ENCODE measurements at regions not wholly inside any gene's neighbourhood (a gene's known extent, or its start where the extent isn't known, plus 50 kb on each side); places are given as distances from the start of the nearest gene placed in this dataset.

- no peak for TF ChIP-seq REST (IDR thresholded peaks at IDR 0.05; ENCODE audit: unreplicated experiment)
Observed at GRCh38 chr1:208851366-208851765, 607.2 kb upstream of the PLXNA2 start (continued).

- H3K4me3 Mint-ChIP-seq = no peak overlapping the region
- TF ChIP-seq CREB1 (CRISPR knock-in tag; IDR thresholded peaks at IDR 0.05; ENCODE audit: low read depth) (no peak), NANOG (IDR thresholded peaks at IDR 0.05; ENCODE audit: borderline replicate concordance) (no peak), STAT1 (IDR thresholded peaks at IDR 0.05; ENCODE audit: unreplicated experiment) (no peak), ZNF114 (CRISPR knock-in tag; IDR thresholded peaks at IDR 0.05) (no peak), JUNB (IDR thresholded peaks at IDR 0.05; ENCODE audit: unreplicated experiment) (no peak), REST (IDR thresholded peaks at IDR 0.05; ENCODE audit: unreplicated experiment) (no peak), ETS1 (IDR thresholded peaks at IDR 0.05) (no peak), POLR2AphosphoS5 (IDR thresholded peaks at IDR 0.05; ENCODE audit: low read depth) (no peak), EZH2phosphoT487 (IDR thresholded peaks at IDR 0.05; ENCODE audit: unreplicated experiment) (no peak), EZH2 (IDR thresholded peaks at IDR 0.05; ENCODE audit: low read depth, unreplicated experiment) (no peak), ZNF331 (CRISPR knock-in tag; IDR thresholded peaks at IDR 0.05; ENCODE audit: low read depth) (no peak), ZNF462 (CRISPR knock-in tag; IDR thresholded peaks at IDR 0.05) (no peak)
Observed at GRCh38 chr1:208852911-208853310, 608.7 kb upstream of the PLXNA2 start.

More at GRCh38 chr1:208852911-208853310, 608.7 kb upstream of the PLXNA2 start:
- Histone ChIP-seq H3K9me2 (ENCODE audit: insufficient read depth) (peaks cover 5% of the 10 kb centered on the region; the same call in 1 of the 2 replicates), H4K20me1 (replicated peaks; ENCODE audit: insufficient read depth) (no peaks in the 10 kb centered on the region), H3F3A (replicated peaks; ENCODE audit: low read depth) (no peaks in the 10 kb centered on the region), H3K36me3 (ENCODE audit: insufficient read depth) (no peaks in the 10 kb centered on the region), H3K79me2 (replicated peaks; ENCODE audit: insufficient read depth) (no peaks in the 10 kb centered on the region), H3K4me3 (no peak overlapping the region), H3K4me1 (ENCODE audit: insufficient read depth) (no peaks in the 10 kb centered on the region), H3K4me2 (no peak overlapping the region), H3K27ac (ENCODE audit: low read depth) (no peak overlapping the region), H3K27me3 (ENCODE audit: insufficient read depth) (no peaks in the 10 kb centered on the region), H2AFZ (no peak overlapping the region)
- no peak overlapping the region for H3K27ac Mint-ChIP-seq
- DNase-seq (ENCODE audit: low spot score) (no peak), ATAC-seq (no peak)
- no peaks in the 10 kb centered on the region for H3K4me1 Mint-ChIP-seq
- H3K36me3 Mint-ChIP-seq (ENCODE audit: low read depth) = no peaks in the 10 kb centered on the region
- H3K27me3 Mint-ChIP-seq (ENCODE audit: insufficient read depth, low read depth, poor library complexity) = no peaks in the 10 kb centered on the region
- H3K9me3 Mint-ChIP-seq = no peaks in the 10 kb centered on the region

All from GM23338 (cell line).